Jurkat, Clone E6-1 (cell line): ENCODE measurements at regions not wholly inside any gene's neighbourhood (a gene's known extent, or its start where the extent isn't known, plus 50 kb on each side); places are given as distances from the start of the nearest gene placed in this dataset.

Experiments
- DNase-seq: peaks from one replicate; pipeline ENCODE4 v3.0.0-alpha.2; 2011; ENCODE audit warnings: low read depth, low spot score
- H3K4me3 ChIP-seq: 2 replicates; pipeline ENCODE4 v1.5.1; 2011; ENCODE audit warnings: mild to moderate bottlenecking, low read length, control low read depth, moderate library complexity

DNA sequence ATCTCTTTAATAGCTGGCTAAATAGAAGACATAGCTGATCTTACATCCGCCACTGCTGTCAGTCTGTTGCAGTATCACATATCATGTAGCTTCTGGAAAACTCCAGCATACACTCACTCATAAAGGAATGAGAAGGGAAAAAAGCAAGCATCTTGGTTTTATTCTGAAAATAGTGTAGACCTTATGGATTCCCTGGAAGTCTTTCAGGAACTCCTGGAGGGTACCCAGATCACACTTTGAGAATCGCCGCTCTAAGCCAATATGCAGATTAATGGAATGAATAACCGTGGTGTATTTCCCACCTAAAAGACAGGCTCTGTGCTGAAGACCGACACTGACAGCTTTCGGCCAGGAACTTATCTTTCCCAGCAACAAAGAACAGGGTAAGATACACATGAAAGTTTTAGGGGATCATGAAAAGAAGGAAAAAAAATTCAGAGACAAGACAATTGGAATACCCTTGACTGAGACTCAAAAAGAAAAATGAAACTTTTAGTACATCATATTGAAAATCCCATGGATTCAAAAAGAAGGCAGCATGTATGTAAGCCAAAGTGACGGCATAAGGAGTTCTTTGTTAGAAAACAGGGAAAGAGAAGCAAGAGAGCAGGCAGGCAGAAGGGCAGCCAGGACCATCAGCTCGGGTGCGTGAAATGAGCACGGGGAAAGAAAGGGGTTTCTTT lies 56.4 kb upstream of the SEC11C start:
- DNase-seq = no peak
- H3K4me3 ChIP-seq = no peak overlapping the region

DNA sequence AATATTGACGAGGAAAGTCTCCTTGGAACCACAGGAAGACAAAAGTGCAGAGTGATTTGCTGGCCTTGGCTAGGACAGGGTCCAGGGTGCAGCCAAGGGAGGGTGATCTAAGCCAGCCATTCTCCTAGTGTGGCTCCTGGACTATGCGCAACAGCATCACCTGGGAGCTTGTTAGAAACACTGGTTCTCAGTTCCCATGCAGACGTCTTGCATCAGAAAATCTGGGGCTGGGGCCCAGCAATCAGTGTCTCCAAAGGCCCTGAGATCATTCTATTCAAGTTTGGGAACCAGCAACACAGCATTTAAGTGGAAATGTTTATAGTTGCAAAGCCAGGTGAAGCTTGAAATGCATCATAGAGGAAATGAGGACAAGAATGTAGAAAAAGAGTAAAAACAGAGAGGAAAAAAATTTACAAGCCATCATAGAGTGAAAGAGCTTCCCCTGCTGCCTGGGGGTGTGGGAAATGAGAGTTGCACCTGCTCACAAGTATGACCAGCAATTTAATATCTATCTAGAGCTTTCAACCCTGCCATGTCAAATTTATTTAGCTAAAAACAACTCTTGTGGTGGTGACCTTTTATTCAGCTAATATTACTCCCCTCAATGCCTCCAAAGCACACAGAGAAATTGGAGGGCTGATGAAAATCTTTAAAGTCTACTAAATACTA lies 54.4 kb upstream of the SEC11C start:
- H3K4me3 ChIP-seq = no peak overlapping the region
- no peak for DNase-seq

DNA sequence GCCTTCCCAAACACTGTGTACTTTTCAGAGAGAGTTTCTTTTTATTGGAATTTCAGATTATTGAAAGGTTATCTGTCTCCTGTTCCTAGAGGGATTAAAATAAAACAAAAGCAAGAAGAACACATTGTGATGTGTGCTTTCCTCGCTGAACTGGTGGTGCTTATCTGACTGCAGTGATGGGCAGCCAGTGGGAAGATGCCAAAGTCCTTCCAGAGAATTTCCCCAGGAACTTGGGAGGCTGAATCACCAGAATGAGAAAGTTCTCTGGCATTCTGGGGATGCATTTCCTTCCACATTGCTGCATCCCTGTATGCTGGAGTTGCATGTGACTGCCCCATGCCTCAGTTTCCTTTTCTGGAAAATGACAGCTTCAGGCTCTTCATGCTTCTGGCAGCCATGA lies 53.9 kb upstream of the SEC11C start:
- no peak for DNase-seq
- no peak overlapping the region for H3K4me3 ChIP-seq

DNA sequence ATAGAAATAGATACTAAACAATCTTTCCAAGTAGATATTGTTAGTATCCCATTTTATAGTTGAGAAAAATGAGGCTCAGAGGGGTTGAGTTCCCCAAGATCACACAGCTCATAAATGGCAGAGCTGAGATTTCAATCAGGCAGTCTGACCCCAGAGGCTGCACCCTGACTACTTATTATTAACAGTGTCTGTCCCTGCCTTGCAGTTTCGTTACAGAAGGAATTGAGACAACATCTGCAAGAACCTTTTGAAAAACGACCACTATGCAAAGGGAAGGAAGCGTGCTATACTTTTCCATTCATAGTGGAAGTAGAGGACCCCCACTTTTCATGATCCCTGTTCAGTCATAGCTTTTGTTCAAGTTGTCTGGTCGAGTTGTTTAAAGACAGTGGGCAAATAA lies 53.2 kb upstream of the SEC11C start:
- DNase-seq = no peak
- H3K4me3 ChIP-seq = no peak overlapping the region

DNA sequence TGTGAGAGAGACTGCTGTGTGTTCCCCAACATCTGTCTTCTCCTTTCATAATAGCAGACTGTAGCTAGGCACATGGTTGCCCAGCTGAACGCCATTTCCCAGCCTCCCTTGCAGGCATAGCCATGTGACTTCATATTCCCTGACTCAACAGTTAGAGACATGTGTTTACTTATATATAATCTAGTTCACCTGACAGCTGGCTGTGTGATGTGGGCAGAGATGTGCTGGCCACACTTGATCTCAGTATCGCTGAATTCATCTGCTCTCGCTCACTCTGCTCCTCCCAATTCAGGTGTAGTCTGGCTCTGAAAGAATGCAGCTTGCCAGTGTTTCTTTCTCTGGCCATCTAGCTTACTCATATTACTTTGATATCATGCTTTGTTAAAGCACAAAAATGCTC lies 52.3 kb upstream of the SEC11C start:
- peak; percentile 82 for DNase-seq

More for the DNA sequence above, 52.3 kb upstream of the SEC11C start:
- no peak overlapping the region for H3K4me3 ChIP-seq
